Heart left ventricle (tissue), 13 donors: ENCODE measurements at regions not wholly inside any gene's neighbourhood (a gene's known extent, or its start where the extent isn't known, plus 50 kb on each side); places are given as distances from the start of the nearest gene placed in this dataset.

Experiments used
- CTCF ChIP-seq, 12 donors: fragments of 200-600 bp; sonication (generic) in 4 of 12; IDR thresholded peaks; one replicate each; pipeline versions ENCODE4 v1.5.0 to v1.8.0; 2018 to 2022; ENCODE audit warnings: antibody characterized with exemption in 12 of 12, mild to moderate bottlenecking in 5 of 12
- POLR2A ChIP-seq, 2 donors: fragments of 450-650 bp; IDR thresholded peaks; one replicate each; pipeline ENCODE4 v1.6.1; 2017; ENCODE audit warnings: antibody characterized with exemption in 2 of 2, mild to moderate bottlenecking in 2 of 2, moderate library complexity in 2 of 2
- donor health status: ischemic (EF 13 %, LVEDD 7.1; RV severe dilation, severe dysfunction).
- donor health status: DM: no; HTN: yes; CAD: no.
- donor health status: DM: no; HTN: no; CAD: no.
- donor health status: ischemic (EF 25% LVEDD 6.9; RV normal size, moderate dysfunction).
- donor health status: ischemic (EF 25% LVEDD 5.7; RV mildly dilated, moderate dysfunction).
- donor health status: ischemic (EF 35%, LVEDD 5.7; RV mildly dilated, moderate dysfunction).
- donor health status: nonischemic (EF 11% LVEDD 7.7; RV severe dilation, severe dysfunction).
- donor health status: DM: yes; HTN: yes; CAD: no.
- donor health status: PGD.
- donor health status: ischemic (EF 29% LVEDD 5.4; RV normal size, mild dysfunction).
- donor health status: nonischemic (EF 23%, LVEDD 6.1; RV moderate dilation, normal function).

- no peak for TF ChIP-seq CTCF (IDR thresholded peaks at IDR 0.05)
- TF ChIP-seq POLR2A (IDR thresholded peaks at IDR 0.05): no peak
Measured at GRCh38 chr17:27396045-27396444, 60.2 kb upstream of the KSR1 start.
